Lower leg skin (tissue), 3 donors: ENCODE measurements at regions not wholly inside any gene's neighbourhood (a gene's known extent, or its start where the extent isn't known, plus 50 kb on each side); places are given as distances from the start of the nearest gene placed in this dataset.

Experiments
- POLR2A ChIP-seq, 2 donors: fragments of 450-650 bp; IDR thresholded peaks; one replicate each; pipeline ENCODE4 v1.6.1; 2016 to 2017; ENCODE audit warnings: antibody characterized with exemption in 2 of 2, mild to moderate bottlenecking in 1 of 2, moderate library complexity in 1 of 2
- TF ChIP-seq, protein P1 (sequence below), 3 donors: fragments of 450-650 bp; IDR thresholded peaks; one replicate each; pipeline ENCODE4 v1.5.1; 2016; ENCODE audit warnings: antibody characterized with exemption in 3 of 3, mild to moderate bottlenecking in 3 of 3, moderate library complexity in 2 of 3

DNA sequence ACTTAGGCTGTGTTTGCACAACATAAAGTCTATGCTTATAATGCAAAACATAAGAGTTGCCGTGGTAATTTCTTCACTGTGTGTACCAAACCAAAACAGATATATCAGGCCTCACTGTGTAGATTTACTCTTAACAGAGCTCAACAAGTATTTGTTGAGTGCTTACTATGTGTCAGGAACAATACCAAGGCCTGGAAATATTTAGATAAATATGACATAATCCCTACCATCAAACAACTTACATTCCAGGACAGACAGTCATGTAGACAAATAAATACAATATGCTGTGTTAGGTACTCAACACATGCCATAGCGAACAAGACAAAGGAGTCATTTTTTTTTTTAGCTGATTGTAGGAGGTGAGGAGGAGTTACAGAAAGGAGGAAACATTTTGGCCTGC lies 554.0 kb downstream of the NSUN3 start:
- TF ChIP-seq, protein P1, sequence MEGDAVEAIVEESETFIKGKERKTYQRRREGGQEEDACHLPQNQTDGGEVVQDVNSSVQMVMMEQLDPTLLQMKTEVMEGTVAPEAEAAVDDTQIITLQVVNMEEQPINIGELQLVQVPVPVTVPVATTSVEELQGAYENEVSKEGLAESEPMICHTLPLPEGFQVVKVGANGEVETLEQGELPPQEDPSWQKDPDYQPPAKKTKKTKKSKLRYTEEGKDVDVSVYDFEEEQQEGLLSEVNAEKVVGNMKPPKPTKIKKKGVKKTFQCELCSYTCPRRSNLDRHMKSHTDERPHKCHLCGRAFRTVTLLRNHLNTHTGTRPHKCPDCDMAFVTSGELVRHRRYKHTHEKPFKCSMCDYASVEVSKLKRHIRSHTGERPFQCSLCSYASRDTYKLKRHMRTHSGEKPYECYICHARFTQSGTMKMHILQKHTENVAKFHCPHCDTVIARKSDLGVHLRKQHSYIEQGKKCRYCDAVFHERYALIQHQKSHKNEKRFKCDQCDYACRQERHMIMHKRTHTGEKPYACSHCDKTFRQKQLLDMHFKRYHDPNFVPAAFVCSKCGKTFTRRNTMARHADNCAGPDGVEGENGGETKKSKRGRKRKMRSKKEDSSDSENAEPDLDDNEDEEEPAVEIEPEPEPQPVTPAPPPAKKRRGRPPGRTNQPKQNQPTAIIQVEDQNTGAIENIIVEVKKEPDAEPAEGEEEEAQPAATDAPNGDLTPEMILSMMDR (IDR thresholded peaks at IDR 0.05): no peak
- TF ChIP-seq POLR2A (IDR thresholded peaks at IDR 0.05): no peak
